ENCODE measurements at regions not wholly inside any gene's neighbourhood (a gene's known extent, or its start where the extent isn't known, plus 50 kb on each side); places are given as distances from the start of the nearest gene placed in this dataset.
A peak's percentile ranks its signal among the peaks of the same experiment; 100 is the strongest.

DNA sequence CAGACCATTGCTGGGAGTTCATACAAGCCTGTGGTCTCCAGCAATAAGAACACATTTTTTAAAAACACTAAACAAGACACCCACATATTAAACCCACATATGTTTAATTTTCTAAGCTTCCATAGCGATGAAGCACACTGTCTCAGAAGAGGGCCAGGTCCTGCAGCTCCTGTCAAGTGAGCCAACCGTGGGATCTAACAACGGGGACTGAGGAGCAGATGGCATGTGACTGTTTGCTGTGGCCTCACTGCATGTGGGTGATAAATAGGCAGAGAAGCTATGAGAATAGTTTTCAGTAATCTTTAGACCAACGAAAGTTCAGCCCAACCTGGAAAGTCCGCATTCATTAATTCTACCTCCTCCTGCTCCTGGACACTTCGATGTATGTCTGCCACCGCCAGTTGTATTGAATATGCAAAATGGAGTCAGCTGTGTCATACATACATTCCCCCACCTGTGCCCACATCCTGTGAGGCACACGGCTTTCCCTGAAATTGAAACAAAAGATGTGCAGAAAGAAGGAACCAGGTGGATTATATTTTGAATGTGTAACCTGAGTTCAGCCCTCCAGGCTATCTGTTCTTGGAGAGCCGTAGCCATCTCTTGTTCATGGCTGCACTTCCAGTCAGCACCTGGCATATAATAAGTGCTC is 88.2 kb downstream of the MIS18A start:
- Mint-ChIP-seq H3K27ac (no peak overlapping the region), H3K36me3 (no peaks in the 10 kb centered on the region), H3K4me3 (no peak overlapping the region), H3K4me1 (no peaks in the 10 kb centered on the region), H3K9me3 (no peaks in the 10 kb centered on the region)
- ATAC-seq (no peak), DNase-seq (ENCODE audit: low spot score in 2 of 2) (peak in 1 of 2 donors; percentile 2)

DNA sequence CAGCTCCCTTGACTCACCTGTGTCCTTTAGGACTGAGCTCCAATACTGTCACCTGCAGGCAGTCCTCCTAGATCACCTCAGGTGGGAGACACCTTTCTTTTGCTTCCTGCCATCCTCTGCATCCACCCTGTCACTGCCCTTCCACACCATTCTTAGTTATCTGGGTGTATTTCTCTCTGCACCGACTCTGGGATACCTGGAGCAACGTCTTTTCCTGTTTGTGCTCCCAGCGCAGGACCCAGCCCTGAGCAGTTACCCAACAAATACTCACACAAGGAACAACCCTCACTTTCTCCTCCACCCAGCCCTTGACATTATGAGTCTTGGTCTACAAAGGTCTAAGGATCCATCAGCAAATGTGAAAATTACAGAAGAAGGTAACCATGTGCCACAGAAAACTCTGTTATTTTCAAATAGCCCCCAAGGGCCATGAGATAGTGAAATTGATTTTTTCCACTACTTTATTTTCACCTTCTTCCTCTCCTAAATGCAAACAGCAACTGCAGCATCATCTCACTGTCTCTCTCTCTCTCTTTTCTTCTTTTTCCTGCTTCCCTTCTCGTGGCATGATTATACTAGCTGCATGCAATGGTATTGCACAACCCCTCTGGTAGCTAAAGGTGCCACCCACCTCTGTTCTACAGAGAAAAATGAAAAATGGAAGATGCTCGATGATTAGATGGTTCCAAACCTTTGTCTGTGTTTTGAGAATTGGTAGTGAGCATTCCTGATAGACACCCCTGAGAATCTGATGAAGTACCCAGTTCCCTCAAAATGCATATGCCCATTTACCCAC is 89.0 kb downstream of the MIS18A start:
- DNase-seq (ENCODE audit: low spot score in 2 of 2) (peak in 1 of 2 donors; percentile 28), ATAC-seq (no peak)
- no peaks in the 10 kb centered on the region for H3K9me3 Mint-ChIP-seq
- no peak overlapping the region for H3K4me3 Mint-ChIP-seq
- no peaks in the 10 kb centered on the region for H3K36me3 Mint-ChIP-seq
- H3K4me1 Mint-ChIP-seq = no peaks in the 10 kb centered on the region
- H3K27ac Mint-ChIP-seq = no peak overlapping the region

DNA sequence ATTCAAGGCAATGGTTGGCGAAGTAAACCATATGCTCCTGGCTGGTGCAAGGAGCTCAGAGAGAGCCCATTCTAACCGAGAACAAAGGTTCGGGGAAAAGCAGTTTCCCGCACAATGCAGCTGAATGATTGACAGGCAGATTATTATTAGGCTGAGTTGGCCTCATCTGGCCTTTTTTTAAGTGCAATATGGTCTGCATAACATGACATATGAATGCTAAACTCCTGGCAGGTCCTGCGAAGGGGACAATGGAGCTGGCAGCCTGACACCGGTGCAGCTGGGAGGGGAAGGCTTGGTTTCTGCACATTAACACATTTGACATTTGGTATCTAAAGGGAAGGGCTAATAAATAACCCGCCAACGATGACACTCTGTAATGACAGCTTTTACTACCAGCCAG is 92.0 kb downstream of the MIS18A start:
- DNase-seq (ENCODE audit: low spot score in 2 of 2) (no peak), ATAC-seq (no peak)
- no peaks in the 10 kb centered on the region for H3K4me1 Mint-ChIP-seq
- H3K9me3 Mint-ChIP-seq = no peaks in the 10 kb centered on the region
- H3K4me3 Mint-ChIP-seq = no peak overlapping the region
- H3K36me3 Mint-ChIP-seq = no peaks in the 10 kb centered on the region
- no peak overlapping the region for H3K27ac Mint-ChIP-seq

DNA sequence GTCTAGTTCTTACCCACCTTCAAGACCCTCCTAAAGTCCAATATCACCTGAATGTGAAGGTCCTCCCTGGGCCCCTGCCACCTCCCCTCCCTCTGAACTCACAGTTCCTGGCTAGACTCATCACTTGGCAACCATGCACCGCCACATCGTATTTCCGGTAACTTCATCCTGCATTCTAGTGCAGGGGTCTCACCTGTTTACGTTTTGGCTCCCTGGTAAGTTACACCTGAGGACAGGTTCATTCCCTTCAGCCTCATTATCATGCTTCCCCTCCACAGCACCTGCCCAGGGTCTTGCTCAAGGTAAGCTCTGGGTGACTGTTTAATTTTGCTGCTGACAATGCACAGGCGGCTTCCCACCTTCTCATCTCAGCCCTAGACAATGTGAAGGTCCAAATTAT is 93.1 kb downstream of the MIS18A start:
- Mint-ChIP-seq H3K9me3 (no peaks in the 10 kb centered on the region), H3K36me3 (no peaks in the 10 kb centered on the region)
- ATAC-seq = no peak

DNA sequence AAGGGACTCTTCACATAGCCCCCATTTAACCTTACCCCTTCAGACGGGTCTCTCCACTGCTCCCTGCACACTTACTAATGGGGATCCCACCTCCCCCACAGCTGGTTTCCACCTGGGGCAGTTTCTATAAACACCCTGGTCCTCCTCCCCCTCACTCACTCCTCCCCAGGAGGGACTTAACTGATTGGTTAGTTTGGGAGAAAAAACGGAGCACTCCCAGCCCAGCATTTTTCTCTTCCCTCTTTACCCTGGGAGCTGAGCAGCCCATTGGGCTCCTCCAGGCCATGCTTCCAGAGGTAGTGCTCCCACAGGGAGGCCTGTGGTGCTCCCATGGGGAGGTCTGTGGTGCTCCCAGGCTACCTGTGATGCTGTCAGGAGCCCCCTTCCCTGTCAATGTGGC is 93.7 kb downstream of the MIS18A start:
- no peaks in the 10 kb centered on the region for H3K4me1 Mint-ChIP-seq
- no peaks in the 10 kb centered on the region for H3K36me3 Mint-ChIP-seq

More for the DNA sequence above, 93.1 kb downstream of the MIS18A start:
- H3K4me3 Mint-ChIP-seq = no peak overlapping the region
- DNase-seq (ENCODE audit: low spot score in 2 of 2) = no peak
- no peaks in the 10 kb centered on the region for H3K4me1 Mint-ChIP-seq
- no peak overlapping the region for H3K27ac Mint-ChIP-seq

DNA sequence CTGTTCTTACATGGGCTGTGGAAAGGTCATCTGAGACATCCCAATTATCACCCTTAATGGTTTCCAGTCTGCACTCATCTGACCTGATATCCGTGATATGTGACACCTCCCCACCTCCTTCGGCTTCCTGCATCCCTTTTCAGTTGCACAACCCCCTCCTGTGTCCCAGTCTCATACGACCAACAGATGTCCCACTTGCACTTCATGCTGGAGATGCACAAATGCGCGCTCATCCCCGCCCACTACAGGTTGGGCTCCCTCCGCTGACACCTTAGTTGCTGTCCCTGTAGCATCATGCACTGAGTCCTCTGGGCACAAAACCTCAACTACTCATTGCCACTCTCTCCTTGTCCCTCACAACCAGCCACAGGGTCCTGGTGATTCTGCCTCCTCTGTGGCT is 94.4 kb downstream of the MIS18A start:
- Mint-ChIP-seq H3K36me3 (no peaks in the 10 kb centered on the region), H3K27ac (no peak overlapping the region), H3K4me1 (no peaks in the 10 kb centered on the region), H3K4me3 (no peak overlapping the region), H3K9me3 (no peaks in the 10 kb centered on the region)
- ATAC-seq (no peak), DNase-seq (ENCODE audit: low spot score in 2 of 2) (no peak)

More for the DNA sequence above, 93.7 kb downstream of the MIS18A start:
- DNase-seq (ENCODE audit: low spot score in 2 of 2) = no peak
- Mint-ChIP-seq H3K27ac (no peak overlapping the region), H3K9me3 (no peaks in the 10 kb centered on the region), H3K4me3 (no peak overlapping the region)
- no peak for ATAC-seq

DNA sequence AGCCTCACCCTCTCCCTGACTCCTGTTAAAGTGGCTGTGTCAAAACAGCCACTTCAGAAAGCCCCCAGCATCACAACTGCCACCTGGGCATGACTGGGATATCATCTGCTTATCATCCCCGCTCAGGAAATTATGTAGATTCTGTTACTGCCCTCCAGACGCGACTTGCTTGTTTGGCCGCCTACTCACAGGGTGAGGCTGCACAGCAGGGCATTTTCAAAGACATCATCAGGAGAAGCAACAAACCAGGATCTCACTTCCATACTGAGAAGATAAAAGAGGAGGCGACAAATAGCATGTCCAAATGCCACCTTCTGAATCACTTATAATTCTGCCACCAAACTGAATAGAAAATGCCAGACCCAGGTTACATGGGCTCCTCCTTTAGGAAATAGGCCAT is 94.8 kb downstream of the MIS18A start:
- H3K36me3 Mint-ChIP-seq = no peaks in the 10 kb centered on the region
- no peaks in the 10 kb centered on the region for H3K4me1 Mint-ChIP-seq
- ATAC-seq = no peak
- H3K9me3 Mint-ChIP-seq = no peaks in the 10 kb centered on the region
- H3K27ac Mint-ChIP-seq = no peak overlapping the region
- H3K4me3 Mint-ChIP-seq = no peak overlapping the region
- no peak for DNase-seq (ENCODE audit: low spot score in 2 of 2)

DNA sequence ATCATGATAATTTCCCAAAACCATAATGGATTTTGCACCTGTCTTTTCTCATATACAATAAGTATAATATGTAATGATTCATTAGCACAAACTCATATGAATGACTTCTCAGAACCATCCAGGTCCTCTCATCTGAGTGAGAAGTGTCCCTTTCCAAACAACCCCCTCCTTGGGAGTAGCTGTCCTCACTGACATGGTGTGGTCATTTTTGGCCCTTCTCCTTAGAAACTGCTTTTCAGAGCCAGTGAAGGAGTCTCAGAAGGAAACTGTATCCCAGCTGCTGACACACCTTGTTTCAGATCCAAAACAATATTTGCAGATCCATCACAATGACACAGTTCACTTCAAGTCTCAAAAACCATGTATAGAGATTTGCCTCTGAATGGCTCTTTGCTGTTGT is 95.5 kb downstream of the MIS18A start:
- H3K4me3 Mint-ChIP-seq = no peak overlapping the region
- no peak for ATAC-seq
- no peaks in the 10 kb centered on the region for H3K9me3 Mint-ChIP-seq
- H3K36me3 Mint-ChIP-seq = no peaks in the 10 kb centered on the region
- no peak overlapping the region for H3K27ac Mint-ChIP-seq
- no peaks in the 10 kb centered on the region for H3K4me1 Mint-ChIP-seq
- no peak for DNase-seq (ENCODE audit: low spot score in 2 of 2)

DNA sequence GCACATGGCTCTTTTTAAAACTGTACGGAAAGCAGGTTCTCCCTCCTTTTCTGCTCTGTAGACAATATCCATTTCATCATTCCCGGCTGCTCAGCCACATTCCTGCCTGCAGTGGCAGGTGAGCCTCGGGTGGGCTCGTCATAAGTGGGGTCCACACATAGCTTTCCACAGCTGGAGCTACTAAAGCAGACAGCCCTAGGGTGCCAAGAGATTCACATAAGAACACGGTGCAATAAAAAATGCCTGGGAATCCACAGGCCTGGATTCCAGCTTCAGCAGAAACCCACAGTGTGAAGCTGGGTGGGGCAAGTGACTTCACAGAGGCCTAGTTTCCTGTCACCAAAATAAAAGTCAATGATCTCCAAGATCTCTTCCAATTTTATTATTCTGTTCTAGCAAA is 96.4 kb downstream of the MIS18A start:
- H3K27ac Mint-ChIP-seq = no peak overlapping the region
- H3K36me3 Mint-ChIP-seq = no peaks in the 10 kb centered on the region
- ATAC-seq (no peak), DNase-seq (ENCODE audit: low spot score in 2 of 2) (no peak)
- no peaks in the 10 kb centered on the region for H3K4me1 Mint-ChIP-seq
- H3K9me3 Mint-ChIP-seq = no peaks in the 10 kb centered on the region
- H3K4me3 Mint-ChIP-seq = no peak overlapping the region

DNA sequence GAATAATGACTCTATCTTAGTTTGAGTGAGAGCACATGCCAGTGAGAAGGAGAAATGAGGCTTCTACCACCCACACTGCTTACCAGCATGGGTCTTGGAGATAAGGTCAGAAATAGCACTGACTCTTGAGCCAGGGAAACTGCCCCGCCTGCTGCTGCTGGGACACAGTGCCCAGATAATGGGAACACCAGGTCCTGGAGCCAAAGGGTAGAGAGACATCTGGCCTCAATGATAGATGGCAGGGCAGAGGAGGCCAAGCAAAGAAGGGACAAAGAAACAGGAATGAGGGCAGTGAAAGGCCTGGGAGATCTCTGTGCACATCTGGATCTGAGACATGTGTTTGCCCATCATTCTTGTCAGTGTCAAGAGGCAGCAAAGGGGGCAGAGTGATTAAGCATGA is 97.4 kb downstream of the MIS18A start:
- Mint-ChIP-seq H3K36me3 (no peaks in the 10 kb centered on the region), H3K9me3 (no peaks in the 10 kb centered on the region), H3K4me3 (no peak overlapping the region), H3K4me1 (no peaks in the 10 kb centered on the region), H3K27ac (no peak overlapping the region)
- ATAC-seq (no peak), DNase-seq (ENCODE audit: low spot score in 2 of 2) (no peak)

DNA sequence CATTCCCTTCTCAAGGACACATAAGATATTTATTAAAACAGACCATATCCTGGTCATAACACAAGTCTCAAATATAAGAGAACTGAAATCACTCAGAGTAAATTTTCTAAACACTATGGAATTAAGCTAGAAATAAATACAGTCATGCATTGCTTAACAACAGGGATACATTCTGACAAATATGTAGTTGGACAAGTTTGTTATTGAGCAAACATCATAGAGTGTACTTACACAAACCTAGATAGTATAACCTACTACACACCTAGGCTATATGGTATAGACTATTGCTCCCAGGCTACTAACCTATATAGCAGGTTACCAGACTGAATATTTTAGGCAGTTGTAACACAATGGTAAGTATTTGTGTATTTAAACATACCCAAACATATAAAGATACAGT is 104.0 kb downstream of the MIS18A start:
- H3K27ac Mint-ChIP-seq = no peak overlapping the region
- ATAC-seq (no peak), DNase-seq (ENCODE audit: low spot score in 2 of 2) (no peak)
- H3K4me1 Mint-ChIP-seq = no peaks in the 10 kb centered on the region
- no peaks in the 10 kb centered on the region for H3K9me3 Mint-ChIP-seq
- no peaks in the 10 kb centered on the region for H3K36me3 Mint-ChIP-seq
- H3K4me3 Mint-ChIP-seq = no peak overlapping the region

DNA sequence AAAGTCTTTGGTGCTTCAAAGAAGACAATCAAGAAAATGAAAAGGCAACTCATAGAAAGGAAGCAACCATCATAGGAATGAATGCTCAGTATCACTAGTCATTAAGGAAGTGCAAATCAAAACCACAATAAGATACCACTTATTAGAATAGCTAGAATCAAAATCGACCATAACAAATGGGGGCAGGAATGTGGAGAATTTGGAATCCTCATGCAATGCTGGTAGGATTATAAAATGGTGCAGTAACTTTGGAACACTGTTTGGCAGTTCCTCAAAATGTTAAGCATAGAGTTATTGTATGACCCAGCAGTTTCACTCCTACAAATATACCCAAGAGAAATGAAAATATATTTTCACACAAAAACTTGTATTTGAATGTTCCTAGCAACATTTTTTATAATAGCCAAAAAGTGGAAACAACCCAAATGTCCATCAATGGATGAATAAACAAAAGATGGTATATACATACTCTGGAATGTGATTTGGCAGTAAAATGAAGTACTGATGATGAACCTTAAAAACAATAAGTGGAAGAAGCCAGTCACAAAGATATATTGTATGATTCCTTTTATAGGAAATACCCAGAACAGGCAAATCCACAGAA is 105.6 kb downstream of the MIS18A start:
- no peak overlapping the region for H3K27ac Mint-ChIP-seq
- no peaks in the 10 kb centered on the region for H3K4me1 Mint-ChIP-seq
- no peak overlapping the region for H3K4me3 Mint-ChIP-seq
- ATAC-seq (no peak), DNase-seq (ENCODE audit: low spot score in 2 of 2) (no peak)
- H3K9me3 Mint-ChIP-seq = no peaks in the 10 kb centered on the region
- no peaks in the 10 kb centered on the region for H3K36me3 Mint-ChIP-seq

DNA sequence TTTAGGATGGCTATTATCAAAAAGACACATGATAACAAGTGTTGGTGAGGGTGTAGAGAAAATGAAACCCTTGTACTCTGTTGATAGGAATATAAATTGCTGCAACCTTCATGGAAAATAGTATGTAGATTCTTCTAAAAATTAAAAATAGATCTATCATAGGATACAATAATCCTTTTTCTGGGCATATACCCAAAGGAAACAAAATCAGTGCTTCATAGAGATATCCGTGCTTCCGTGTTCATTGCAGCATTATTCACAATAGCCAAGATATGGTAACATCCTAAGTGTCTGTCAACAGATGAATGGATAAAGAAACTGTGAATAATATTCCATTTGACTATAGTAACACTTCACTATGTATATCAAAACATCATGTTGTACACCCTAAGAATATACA is 106.7 kb downstream of the MIS18A start:
- ATAC-seq (no peak), DNase-seq (ENCODE audit: low spot score in 2 of 2) (no peak)
- H3K36me3 Mint-ChIP-seq = no peaks in the 10 kb centered on the region
- H3K4me3 Mint-ChIP-seq = no peak overlapping the region
- H3K4me1 Mint-ChIP-seq = no peaks in the 10 kb centered on the region
- H3K9me3 Mint-ChIP-seq = no peaks in the 10 kb centered on the region
- no peak overlapping the region for H3K27ac Mint-ChIP-seq

DNA sequence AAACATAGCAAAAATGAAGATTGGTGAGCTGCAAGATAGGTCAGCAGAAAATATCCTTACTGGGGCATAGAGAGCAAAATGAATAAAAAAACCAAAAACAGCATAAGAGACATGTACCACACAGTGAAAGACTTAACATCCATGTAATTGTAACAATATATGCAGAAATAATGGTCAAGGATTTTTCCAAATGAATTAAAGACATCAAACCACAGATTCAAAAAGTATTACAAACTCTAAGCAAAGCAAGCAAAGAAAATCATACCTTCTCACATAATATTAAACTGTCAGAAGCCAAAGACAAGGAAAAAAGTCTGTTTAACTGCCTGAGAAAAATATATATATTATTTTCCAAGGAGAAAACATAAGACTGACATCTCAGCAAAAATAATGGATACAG is 111.3 kb downstream of the MIS18A start:
- Mint-ChIP-seq H3K4me1 (no peaks in the 10 kb centered on the region), H3K27ac (no peak overlapping the region), H3K36me3 (no peaks in the 10 kb centered on the region), H3K4me3 (no peak overlapping the region), H3K9me3 (no peaks in the 10 kb centered on the region)
- ATAC-seq (no peak), DNase-seq (ENCODE audit: low spot score in 2 of 2) (no peak)

DNA sequence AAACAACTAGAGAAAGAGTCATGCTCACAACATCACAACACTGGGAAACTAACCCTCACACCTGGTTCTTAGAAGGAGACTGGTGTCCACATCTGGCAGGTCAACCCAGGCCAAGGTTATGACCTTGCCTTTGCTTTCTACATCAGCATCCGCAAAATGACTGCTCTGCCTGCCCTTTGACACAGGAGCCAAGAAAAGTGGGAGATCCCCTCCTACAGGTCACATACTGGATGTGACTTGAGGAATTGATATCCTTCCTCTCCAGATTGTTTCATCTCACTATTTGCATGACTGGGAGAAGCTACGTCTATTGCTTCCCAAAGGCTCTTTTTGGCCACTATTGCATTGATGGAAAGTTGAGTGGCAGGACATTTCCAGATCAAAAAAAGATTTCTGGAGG is 115.5 kb downstream of the MIS18A start:
- H3K4me3 Mint-ChIP-seq = no peak overlapping the region
- DNase-seq (ENCODE audit: low spot score in 2 of 2) (no peak), ATAC-seq (no peak)
- H3K36me3 Mint-ChIP-seq = no peaks in the 10 kb centered on the region
- H3K27ac Mint-ChIP-seq = no peak overlapping the region
- H3K9me3 Mint-ChIP-seq = no peaks in the 10 kb centered on the region
- H3K4me1 Mint-ChIP-seq = no peaks in the 10 kb centered on the region

DNA sequence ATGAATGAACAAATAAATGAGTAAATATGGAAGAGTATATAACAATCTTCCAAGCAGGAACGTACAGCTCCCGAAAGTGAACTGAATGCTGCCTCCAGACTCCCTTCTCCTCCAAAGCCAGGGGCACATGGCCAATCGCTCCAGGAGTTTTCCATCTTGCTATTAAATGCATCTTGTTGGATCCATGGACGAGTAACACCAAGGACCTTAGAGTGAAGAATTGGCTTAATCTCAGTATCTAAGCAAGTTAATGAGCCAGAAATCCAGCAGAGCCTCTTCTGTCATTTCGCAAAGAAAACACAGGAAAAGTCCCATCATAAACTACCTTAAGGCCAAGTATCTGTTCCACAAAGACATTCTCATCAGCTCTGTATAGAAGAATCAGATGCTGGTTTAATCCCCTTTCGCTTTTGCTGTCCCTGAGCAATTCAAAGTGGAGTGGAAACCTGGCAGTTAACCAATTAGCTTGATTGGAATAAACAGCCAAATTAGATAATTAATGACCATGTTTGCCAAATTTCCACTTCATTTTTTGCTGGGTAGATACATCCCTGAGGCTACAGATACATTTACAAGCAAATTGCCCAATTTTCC is 116.0 kb downstream of the MIS18A start:
- Mint-ChIP-seq H3K9me3 (no peaks in the 10 kb centered on the region), H3K36me3 (no peaks in the 10 kb centered on the region), H3K4me3 (no peak overlapping the region), H3K27ac (no peak overlapping the region), H3K4me1 (no peaks in the 10 kb centered on the region)
- ATAC-seq (no peak), DNase-seq (ENCODE audit: low spot score in 2 of 2) (no peak)
